ENCODE measurements at regions not wholly inside any gene's neighbourhood (a gene's known extent, or its start where the extent isn't known, plus 50 kb on each side); places are given as distances from the start of the nearest gene placed in this dataset.
A peak's percentile ranks its signal among the peaks of the same experiment; 100 is the strongest.

DNA sequence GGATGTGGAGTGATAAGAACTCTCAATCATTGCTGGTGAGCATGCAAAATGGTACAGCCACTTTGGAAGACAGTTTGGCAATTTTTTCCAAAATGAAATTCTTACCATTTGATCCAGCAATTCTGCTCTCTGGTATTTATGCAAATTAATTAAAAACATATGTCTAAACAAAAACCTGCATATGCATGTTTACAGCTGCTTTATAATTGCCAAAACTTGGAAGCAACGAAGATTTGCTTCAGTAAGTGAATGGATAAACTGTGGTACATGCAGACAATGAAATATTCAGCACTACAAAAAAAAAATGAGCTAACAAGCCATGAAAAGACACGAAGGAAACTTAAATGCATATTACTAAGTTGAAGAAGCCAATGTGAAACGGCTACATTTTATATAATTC, 55.5 kb upstream of the SMLR1 start:
- DNase-seq, result no peak

DNA sequence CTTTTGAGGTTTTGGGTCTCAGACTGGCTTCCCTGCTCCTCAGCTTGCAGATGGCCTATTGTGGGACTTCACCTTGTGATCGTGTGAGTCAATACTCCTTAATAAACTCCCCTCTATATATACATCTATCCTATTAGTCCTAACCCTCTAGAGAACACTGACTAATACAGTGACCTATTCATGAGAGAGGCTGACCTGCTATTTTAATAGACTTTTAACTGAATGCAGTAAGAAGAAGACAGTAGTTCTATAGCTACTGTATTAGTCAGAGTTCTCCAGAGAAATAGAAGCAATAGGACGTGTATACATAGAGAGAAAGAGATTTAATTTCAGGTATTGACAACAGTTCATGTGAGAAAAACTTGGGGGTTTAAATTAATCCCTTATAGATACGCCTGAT, 53.3 kb upstream of the SMLR1 start:
- DNase-seq, result no peak

DNA sequence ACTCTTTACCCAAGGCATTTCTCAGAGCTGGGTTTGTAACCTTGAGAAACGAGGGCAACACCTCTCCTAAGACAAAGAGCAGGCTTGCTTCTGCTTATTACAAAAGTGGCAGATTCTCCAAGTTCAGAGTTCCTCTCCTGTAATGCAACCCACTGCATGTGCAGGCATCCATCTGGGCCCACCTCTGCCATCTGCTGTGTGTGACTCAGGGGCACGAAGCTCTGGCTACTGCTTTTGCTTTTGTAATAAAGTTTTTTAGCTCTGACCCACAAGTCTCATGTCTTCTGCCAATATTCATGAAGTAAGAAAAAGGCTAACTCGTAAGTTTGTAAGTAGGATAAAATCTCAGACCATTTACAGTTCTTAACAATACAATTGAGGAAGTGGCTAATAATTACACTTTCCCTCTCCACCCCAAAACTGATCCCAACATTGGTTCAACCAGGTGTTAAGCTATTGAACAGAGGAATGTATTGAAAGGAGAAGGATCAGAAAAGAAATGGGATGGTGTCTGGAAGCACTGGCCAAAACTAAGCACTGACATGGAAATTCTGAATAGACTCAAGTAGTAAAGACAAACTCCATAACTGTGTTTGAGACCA, 51.7 kb upstream of the SMLR1 start:
- no peak for DNase-seq

DNA sequence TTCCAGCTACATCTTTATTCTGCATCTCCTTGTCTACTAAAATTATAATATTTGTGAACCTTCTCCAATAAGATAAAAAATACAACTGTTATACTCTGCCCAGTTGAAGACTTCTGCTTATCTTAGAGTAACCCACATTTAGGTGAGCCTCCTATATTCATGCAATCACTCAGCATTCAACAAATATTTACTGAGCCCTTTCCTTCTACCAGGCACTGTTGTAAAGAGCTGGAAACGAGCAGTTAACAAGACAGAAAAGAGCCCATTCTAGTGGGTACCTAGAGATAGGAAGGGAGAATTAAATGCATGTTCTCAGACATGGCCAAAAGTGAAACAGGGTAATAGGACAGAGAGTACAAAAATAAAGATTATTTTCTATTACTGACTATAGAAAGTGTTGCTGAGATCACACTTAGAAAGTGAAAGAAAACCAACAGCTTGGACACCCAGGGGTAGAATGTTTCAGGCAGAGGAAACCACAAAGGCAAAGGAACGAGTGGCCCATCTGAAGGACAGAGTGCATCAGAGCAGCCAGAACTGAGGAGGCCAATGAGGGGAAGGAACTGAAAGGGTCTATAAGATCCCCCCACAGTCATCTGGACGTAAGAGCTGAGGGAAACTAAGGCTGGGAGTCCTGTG, 50.8 kb upstream of the SMLR1 start:
- DNase-seq, result peak in 1 of 2 donors; percentile 16
